ENCODE measurements at regions not wholly inside any gene's neighbourhood (a gene's known extent, or its start where the extent isn't known, plus 50 kb on each side); places are given as distances from the start of the nearest gene placed in this dataset.

DNA sequence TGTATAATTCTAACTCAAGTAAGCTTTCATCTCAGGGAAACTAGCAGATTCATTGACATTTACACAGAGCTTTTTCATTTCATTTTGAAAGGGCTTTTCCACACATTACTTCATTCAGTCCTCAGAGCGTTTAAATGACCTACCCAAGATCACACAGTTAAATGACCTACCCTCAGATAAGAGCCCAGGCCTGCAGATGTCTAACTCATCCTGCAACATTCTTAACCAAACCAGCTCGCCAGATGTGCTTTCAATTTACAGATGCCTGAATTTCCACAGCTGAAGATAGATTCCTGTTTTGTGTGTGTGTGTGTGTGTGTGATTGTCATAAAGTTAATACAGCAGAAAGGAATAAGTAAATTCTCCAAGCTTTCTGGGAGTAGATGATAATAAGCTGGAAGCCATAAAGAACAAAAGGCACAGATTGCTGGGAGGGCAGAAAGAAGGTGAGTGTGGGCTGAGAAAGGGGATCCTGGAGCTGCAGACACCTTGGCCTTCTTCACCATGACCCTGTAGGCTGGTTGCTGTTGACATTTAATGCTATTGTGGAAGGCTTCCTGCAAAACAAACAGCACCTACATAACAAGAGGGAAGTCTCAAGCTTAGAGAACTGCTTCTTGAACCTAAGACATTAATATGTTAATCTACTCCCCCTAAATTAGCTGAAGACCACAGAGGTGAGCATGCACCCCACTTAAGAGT lies 489.7 kb upstream of the CELF2 start:
- TF ChIP-seq CTCF (IDR thresholded peaks at IDR 0.05; ENCODE audit: insufficient read depth, low read length, poor library complexity, severe bottlenecking) (no peak), EZH2phosphoT487 (conservative IDR thresholded peaks at IDR 0.05; ENCODE audit: low read length) (no peak)
